Fibroblast of mammary gland (primary cell): ENCODE measurements at regions not wholly inside any gene's neighbourhood (a gene's known extent, or its start where the extent isn't known, plus 50 kb on each side); places are given as distances from the start of the nearest gene placed in this dataset.

Source experiments
- DNase-seq: peaks from one replicate; pipeline ENCODE4 v3.0.0-alpha.2; 2010; ENCODE audit warnings: low read depth
- H3K4me3 ChIP-seq: 2 replicates; pipeline ENCODE4 v1.5.1; 2011; ENCODE audit warnings: low read depth, mild to moderate bottlenecking, low read length, moderate library complexity; ENCODE audit not compliant: control insufficient read depth
- TF ChIP-seq, protein P1 (sequence below): conservative IDR thresholded peaks from 2 replicates; pipeline ENCODE4 v1.5.1; 2011; ENCODE audit warnings: low read depth, low read length, inconsistent platforms; ENCODE audit not compliant: control insufficient read depth, insufficient read depth

DNA sequence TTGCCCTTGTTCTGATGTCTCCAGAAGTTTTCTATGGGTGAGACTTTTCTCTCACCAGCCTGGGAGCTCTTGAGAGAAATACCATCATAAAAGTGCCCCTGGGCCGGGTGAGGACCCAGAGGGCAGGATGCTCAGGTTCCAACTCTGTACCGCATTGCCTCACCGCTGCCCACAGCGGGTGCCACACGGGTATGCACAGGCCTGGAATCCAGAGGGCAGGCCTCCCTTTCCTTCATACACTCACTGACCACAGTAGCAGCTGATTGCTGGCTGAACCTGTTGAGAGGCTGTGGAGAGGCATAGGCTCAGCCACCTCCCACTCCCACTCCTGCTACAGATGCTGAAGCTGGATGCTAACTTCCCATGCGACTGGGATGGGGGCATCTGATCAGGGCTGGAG is 293.8 kb downstream of the CYP26B1 start:
- H3K4me3 ChIP-seq: no peak overlapping the region
- no peak for DNase-seq
- TF ChIP-seq, protein P1, sequence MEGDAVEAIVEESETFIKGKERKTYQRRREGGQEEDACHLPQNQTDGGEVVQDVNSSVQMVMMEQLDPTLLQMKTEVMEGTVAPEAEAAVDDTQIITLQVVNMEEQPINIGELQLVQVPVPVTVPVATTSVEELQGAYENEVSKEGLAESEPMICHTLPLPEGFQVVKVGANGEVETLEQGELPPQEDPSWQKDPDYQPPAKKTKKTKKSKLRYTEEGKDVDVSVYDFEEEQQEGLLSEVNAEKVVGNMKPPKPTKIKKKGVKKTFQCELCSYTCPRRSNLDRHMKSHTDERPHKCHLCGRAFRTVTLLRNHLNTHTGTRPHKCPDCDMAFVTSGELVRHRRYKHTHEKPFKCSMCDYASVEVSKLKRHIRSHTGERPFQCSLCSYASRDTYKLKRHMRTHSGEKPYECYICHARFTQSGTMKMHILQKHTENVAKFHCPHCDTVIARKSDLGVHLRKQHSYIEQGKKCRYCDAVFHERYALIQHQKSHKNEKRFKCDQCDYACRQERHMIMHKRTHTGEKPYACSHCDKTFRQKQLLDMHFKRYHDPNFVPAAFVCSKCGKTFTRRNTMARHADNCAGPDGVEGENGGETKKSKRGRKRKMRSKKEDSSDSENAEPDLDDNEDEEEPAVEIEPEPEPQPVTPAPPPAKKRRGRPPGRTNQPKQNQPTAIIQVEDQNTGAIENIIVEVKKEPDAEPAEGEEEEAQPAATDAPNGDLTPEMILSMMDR: no peak

DNA sequence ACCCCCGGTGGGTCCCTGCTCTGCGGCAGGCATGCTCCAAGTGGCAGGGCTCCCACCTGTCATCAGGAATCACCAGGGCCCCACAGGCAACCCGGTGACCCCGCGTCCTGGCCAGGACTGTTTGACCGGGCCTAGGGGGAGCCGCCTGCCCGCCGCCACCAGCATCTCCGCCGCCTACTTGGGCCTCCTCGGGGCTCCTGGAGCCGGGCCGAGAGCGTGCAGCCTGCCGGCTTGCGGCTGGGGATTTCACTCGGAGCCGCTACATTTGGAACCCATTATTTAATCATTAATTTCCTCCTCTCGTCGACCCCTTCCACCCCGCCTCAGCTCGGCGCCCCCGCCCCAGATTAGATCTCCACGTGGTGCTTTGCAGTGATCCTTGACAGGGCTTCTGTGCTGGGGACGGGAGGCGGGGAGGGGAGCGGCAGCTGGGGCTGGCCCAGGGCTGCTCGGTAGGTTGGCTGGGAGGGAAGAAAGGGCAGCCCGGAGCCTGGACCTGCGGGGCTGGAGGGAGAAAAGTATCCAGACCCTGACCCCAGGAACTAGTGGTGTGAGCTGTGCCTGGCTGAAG is 295.4 kb downstream of the CYP26B1 start:
- peak; percentile 13 for DNase-seq
- TF ChIP-seq, protein P1: no peak
- H3K4me3 ChIP-seq: no peak overlapping the region

DNA sequence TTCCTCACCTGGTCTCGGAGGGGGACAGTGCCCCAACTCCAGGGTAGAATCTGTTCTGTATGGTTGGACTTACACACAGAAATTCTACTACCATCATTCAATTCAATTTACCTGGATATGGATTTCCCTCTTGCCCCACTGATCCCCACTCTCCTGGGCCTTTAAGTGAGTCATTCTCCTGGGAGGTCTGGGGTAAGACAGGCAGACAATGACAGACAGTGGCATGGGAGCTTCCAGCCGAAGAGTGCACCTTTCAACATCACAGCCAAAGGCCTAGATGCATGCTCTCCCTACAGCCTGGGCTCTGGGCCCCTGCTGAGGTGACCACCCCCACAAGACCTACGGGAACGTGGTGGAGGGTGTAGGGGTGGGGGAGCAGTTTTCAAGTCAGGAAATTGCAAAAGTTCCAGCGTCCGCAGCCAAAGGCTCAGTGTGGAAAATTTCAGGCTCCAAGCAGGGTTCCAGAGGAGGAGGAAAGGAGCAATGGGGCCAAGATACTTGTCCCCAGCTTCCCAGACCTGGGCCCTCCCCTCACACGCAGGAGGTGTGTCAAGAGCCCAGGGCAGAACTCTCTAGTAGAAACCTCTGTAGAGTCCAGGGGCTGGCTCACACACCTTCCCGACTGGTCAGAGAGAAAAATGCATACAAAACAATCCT is 296.4 kb downstream of the CYP26B1 start:
- peak; percentile 14 for DNase-seq
- no peak overlapping the region for H3K4me3 ChIP-seq
- TF ChIP-seq, protein P1: no peak

DNA sequence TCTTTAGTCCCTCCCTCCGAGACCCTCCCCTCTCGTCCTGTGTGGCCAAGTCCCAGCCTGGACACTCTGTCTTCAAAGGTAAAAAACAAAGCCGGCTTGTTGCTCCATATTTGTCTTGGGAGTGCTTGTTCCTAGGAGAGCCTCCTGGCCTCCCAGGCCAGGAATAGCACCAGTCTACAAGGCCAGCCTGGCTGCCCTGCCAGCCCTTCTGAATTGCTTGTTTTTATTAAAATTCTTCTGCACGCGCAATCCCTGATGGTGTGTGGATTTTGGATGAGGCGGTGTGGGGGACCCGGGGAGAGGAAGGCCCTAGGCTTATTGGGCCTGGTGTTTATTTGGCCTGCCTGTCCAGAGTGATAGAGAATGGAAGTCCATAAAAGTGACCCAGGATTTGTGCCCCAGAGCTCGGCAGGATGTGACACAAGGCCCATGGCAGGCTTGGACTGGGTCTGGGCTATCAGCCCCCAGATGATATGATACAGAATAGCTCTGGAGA is 297.3 kb downstream of the CYP26B1 start:
- no peak for DNase-seq
- TF ChIP-seq, protein P1: no peak
- no peak overlapping the region for H3K4me3 ChIP-seq

DNA sequence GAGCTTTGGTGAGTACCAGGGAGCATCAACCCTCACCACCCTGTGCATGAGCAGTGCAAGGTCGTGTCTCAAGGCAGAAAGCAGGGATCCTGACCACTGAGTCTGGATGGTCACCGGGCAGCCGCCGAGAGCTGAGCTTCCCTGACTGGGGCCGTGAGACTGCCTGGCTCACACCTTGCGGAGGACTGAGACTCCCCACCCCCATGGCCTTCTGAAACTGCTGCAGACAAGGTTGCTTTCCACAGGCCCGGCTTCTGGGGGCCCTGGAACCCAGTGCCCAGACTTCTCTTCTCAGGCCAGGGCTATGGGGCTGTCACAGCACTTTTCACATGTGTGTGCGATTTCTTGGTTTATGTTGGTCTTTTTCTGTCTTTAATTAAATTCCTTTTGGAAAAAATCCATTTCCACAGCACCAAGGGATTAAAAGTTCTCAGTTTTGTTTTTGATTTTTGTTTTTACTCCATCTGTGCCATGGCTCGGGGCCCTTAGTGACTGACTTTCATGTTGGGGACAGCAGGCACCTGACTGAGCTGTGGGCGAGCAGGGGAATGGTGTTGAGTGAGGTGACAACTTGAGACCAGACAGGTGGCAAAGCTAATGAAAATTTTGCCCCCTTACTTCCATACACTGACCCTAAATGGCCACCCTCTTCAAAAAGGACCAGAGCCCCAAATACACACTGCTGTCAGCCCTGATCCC is 297.9 kb downstream of the CYP26B1 start:
- no peak for DNase-seq
- H3K4me3 ChIP-seq: no peak overlapping the region
- TF ChIP-seq, protein P1: no peak

DNA sequence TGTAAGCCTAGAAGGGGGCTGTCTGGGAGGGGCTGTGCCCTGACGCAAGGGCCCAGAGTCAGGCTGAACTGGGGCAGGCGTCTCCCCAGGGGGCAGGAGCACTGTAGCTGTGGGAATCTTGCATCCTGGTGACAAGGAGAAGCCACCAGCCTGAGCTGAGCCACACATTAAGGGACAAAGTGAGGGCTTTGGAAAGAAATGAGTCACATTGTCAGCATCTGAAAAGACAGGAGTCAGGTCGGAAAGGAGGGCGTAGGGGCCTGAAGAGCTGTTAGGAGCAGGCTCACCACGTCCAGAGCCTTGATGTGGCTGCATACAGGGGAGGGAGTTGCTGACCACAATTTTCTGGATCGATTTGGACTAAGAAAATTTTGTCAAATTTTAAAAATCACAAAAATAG is 298.6 kb downstream of the CYP26B1 start:
- no peak for DNase-seq

More for the DNA sequence above, 298.6 kb downstream of the CYP26B1 start:
- H3K4me3 ChIP-seq: no peak overlapping the region
- TF ChIP-seq, protein P1: no peak
